Vagina (tissue), 2 donors: ENCODE measurements at regions not wholly inside any gene's neighbourhood (a gene's known extent, or its start where the extent isn't known, plus 50 kb on each side); places are given as distances from the start of the nearest gene placed in this dataset.

Experiments used
- POLR2A ChIP-seq, 2 donors: fragments of 450-650 bp; IDR thresholded peaks; one replicate each; pipeline ENCODE4 v1.6.1; 2017; ENCODE audit warnings: antibody characterized with exemption in 2 of 2, mild to moderate bottlenecking in 2 of 2, moderate library complexity in 2 of 2
- POLR2AphosphoS5 ChIP-seq, 2 donors: sonication (generic); formaldehyde crosslinking; IDR thresholded peaks; one replicate each; pipeline ENCODE4 v1.9.0; 2017; ENCODE audit warnings: antibody characterized with exemption in 2 of 2, mild to moderate bottlenecking in 2 of 2, low read depth in 1 of 2; ENCODE audit not compliant: insufficient read depth in 1 of 2
- TF ChIP-seq, protein P1 (sequence below), 3 experiments: fragments of 450-650 bp in 2 of 3; fragments of 200-600 bp in 1 of 3; sonication (generic) in 1 of 3; IDR thresholded peaks; one replicate each; pipeline ENCODE4 v1.5.1; 2017 to 2019; ENCODE audit warnings: antibody characterized with exemption in 3 of 3, mild to moderate bottlenecking in 2 of 3, moderate library complexity in 2 of 3

DNA sequence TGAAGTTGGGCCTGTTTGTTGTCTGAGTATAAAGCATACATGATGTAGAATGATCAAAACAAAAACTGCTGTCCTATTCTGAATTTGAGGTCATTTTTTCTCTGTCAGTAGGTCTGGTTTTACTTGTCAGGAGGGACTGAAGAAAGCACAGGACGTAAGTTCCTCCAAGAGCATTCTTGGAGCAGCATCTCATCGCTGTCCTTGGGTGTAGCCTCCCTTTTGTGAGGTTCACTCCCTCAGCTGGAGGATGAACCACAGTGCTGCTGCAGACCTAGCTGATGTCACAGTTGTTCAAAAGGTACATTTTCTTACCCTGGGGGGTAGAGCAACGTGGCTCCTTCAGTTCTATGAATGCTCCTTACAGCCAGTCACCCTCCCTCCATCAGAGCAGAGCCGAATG, 490.0 kb upstream of the TBL1XR1 start:
- TF ChIP-seq, protein P1, sequence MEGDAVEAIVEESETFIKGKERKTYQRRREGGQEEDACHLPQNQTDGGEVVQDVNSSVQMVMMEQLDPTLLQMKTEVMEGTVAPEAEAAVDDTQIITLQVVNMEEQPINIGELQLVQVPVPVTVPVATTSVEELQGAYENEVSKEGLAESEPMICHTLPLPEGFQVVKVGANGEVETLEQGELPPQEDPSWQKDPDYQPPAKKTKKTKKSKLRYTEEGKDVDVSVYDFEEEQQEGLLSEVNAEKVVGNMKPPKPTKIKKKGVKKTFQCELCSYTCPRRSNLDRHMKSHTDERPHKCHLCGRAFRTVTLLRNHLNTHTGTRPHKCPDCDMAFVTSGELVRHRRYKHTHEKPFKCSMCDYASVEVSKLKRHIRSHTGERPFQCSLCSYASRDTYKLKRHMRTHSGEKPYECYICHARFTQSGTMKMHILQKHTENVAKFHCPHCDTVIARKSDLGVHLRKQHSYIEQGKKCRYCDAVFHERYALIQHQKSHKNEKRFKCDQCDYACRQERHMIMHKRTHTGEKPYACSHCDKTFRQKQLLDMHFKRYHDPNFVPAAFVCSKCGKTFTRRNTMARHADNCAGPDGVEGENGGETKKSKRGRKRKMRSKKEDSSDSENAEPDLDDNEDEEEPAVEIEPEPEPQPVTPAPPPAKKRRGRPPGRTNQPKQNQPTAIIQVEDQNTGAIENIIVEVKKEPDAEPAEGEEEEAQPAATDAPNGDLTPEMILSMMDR (IDR thresholded peaks at IDR 0.05) = no peak
- TF ChIP-seq POLR2A (IDR thresholded peaks at IDR 0.05) (no peak), POLR2AphosphoS5 (IDR thresholded peaks at IDR 0.05; ENCODE audit: insufficient read depth in 1 of 2, low read depth in 1 of 2) (no peak)
